HepG2 (cell line): ENCODE measurements at regions not wholly inside any gene's neighbourhood (a gene's known extent, or its start where the extent isn't known, plus 50 kb on each side); places are given as distances from the start of the nearest gene placed in this dataset.
A peak's percentile ranks its signal among the peaks of the same experiment; 100 is the strongest.

Source experiments
- BRCA1 ChIP-seq: sonication (generic); formaldehyde crosslinking; IDR thresholded peaks from 2 replicates; pipeline ENCODE4 v1.4.0; 2020; ENCODE audit warnings: missing genetic modification reagents
- GZF1 ChIP-seq: sonication (generic); formaldehyde crosslinking; IDR thresholded peaks from 2 replicates; pipeline ENCODE4 v1.5.1; 2020; ENCODE audit warnings: mild to moderate bottlenecking, missing genetic modification reagents
- JUN ChIP-seq: sonication (generic); formaldehyde crosslinking; IDR thresholded peaks from 2 replicates; pipeline ENCODE4 v1.4.0; 2020; ENCODE audit warnings: mild to moderate bottlenecking, missing genetic modification reagents
- MED1 ChIP-seq: sonication (generic); formaldehyde crosslinking; IDR thresholded peaks from 2 replicates; pipeline ENCODE4 v1.4.0; 2020; ENCODE audit warnings: missing genetic modification reagents
- NFYC ChIP-seq: IDR thresholded peaks from 2 replicates; pipeline ENCODE4 v1.6.1; 2016; ENCODE audit warnings: missing genetic modification reagents, missing compliant biosample characterization
- SP140L ChIP-seq: sonication (generic); formaldehyde crosslinking; IDR thresholded peaks from 2 replicates; pipeline ENCODE4 v1.4.0; 2020; ENCODE audit warnings: missing genetic modification reagents, borderline replicate concordance
- STAT5B ChIP-seq: sonication (generic); formaldehyde crosslinking; IDR thresholded peaks from 2 replicates; pipeline ENCODE4 v1.4.0; 2020; ENCODE audit warnings: missing genetic modification reagents
- XRCC5 ChIP-seq: fragments of 200-400 bp; formaldehyde crosslinking; optimal IDR thresholded peaks from 2 replicates; pipeline ENCODE3; 2017; ENCODE audit warnings: mild to moderate bottlenecking, low read length
- ZFP62 ChIP-seq: sonication (generic); formaldehyde crosslinking; IDR thresholded peaks from 2 replicates; pipeline ENCODE4 v1.4.0; 2020; ENCODE audit warnings: missing genetic modification reagents
- ZNF317 ChIP-seq: sonication (generic); formaldehyde crosslinking; IDR thresholded peaks from 2 replicates; pipeline ENCODE4 v1.5.0; 2020; ENCODE audit warnings: mild to moderate bottlenecking, missing genetic modification reagents
- ZNF382 ChIP-seq: sonication (generic); formaldehyde crosslinking; IDR thresholded peaks from 2 replicates; pipeline ENCODE4 v1.5.0; 2020; ENCODE audit warnings: missing genetic modification reagents, mild to moderate bottlenecking, borderline replicate concordance
- ZNF44 ChIP-seq: sonication (generic); formaldehyde crosslinking; IDR thresholded peaks from 2 replicates; pipeline ENCODE4 v1.5.1; 2020; ENCODE audit warnings: mild to moderate bottlenecking, missing genetic modification reagents
- ZNF713 ChIP-seq: sonication (generic); formaldehyde crosslinking; IDR thresholded peaks from 2 replicates; pipeline ENCODE4 v1.4.0; 2020; ENCODE audit warnings: mild to moderate bottlenecking, missing genetic modification reagents
- ZNF883 ChIP-seq: sonication (generic); formaldehyde crosslinking; IDR thresholded peaks from 2 replicates; pipeline ENCODE4 v1.5.1; 2020; ENCODE audit warnings: mild to moderate bottlenecking, missing genetic modification reagents; ENCODE audit errors: not compliant biosample characterization
- TF ChIP-seq, protein P1 (sequence below): sonication (generic); formaldehyde crosslinking; IDR thresholded peaks from 2 replicates; pipeline ENCODE4 v1.9.0; 2022; ENCODE audit warnings: low read depth, missing genetic modification reagents
- TF ChIP-seq, protein P2 (sequence below): sonication (generic); formaldehyde crosslinking; IDR thresholded peaks from 2 replicates; pipeline ENCODE4 v1.4.0; 2020; ENCODE audit warnings: missing genetic modification reagents
- TF ChIP-seq, protein P3 (sequence below): sonication (generic); formaldehyde crosslinking; IDR thresholded peaks from 2 replicates; pipeline ENCODE4 v1.8.1; 2022; ENCODE audit warnings: low read depth, mild to moderate bottlenecking, missing genetic modification reagents
- TF ChIP-seq, protein P4 (sequence below): conservative IDR thresholded peaks from 2 replicates; pipeline ENCODE4 v1.6.1; 2018; ENCODE audit warnings: missing genetic modification reagents

DNA sequence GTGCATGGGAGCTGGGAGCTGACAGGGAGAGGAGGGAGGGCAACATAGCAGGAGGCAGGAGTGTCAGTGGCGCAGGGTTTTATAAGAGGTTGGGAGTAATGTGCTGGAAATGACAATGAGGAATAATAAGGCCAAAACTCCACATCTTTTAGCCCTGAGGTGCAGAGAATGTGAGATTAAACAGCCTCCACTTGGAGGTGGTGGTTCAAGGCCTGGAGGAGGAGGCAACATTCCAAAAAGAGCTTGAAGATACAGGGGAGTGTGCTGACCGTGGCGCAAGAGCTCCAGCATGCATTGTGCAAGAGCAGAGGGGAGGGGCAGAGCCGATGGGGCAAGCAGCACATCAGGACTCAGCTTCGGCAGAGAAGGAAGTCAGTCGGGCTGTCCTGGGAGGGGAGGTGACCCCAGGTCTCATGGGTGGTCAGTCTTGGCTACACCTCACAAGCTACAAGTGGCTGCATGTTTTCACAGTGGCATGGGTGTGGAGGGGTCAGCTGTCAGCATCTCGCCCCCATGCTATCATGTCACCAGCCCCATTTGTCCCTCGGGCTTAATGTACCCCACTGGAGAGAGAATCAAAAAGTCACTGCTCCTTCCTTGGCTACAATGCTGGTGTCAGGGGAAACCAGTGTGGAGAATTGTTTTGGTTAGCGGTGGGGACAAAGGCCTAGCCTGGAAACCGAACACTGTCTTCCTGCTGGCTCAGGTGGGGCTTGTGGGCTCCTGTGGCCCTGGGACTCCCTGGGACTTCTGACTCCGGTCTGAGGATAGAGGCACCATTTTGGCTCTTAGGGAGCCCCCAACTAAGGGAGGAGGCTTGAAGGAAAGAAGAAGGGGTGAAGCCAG lies 208.0 kb downstream of the ZFP36L2 start (continued):
- TF ChIP-seq, protein P1, sequence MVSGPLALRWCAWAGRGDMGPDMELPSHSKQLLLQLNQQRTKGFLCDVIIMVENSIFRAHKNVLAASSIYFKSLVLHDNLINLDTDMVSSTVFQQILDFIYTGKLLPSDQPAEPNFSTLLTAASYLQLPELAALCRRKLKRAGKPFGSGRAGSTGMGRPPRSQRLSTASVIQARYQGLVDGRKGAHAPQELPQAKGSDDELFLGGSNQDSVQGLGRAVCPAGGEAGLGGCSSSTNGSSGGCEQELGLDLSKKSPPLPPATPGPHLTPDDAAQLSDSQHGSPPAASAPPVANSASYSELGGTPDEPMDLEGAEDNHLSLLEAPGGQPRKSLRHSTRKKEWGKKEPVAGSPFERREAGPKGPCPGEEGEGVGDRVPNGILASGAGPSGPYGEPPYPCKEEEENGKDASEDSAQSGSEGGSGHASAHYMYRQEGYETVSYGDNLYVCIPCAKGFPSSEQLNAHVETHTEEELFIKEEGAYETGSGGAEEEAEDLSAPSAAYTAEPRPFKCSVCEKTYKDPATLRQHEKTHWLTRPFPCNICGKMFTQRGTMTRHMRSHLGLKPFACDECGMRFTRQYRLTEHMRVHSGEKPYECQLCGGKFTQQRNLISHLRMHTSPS (CRISPR knock-in tag) = peak; percentile 77
- TF ChIP-seq ZNF44 (CRISPR knock-in tag) = no peak
- no peak for TF ChIP-seq ZNF317 (CRISPR knock-in tag)
- TF ChIP-seq BRCA1 (CRISPR knock-in tag) = no peak
- TF ChIP-seq JUN (CRISPR knock-in tag) = peak; percentile 80
- TF ChIP-seq STAT5B = no peak
- peak; percentile 78 for TF ChIP-seq XRCC5
- no peak for TF ChIP-seq ZFP62 (CRISPR knock-in tag)
- TF ChIP-seq ZNF713 (CRISPR knock-in tag) = peak; percentile 80; the same call in 1 of the 2 replicates
- peak; percentile 42 for TF ChIP-seq ZNF883
- 0 out of 2 replicates have a peak, but pooled peaks have one; percentile 62 for TF ChIP-seq GZF1
- TF ChIP-seq, protein P2, sequence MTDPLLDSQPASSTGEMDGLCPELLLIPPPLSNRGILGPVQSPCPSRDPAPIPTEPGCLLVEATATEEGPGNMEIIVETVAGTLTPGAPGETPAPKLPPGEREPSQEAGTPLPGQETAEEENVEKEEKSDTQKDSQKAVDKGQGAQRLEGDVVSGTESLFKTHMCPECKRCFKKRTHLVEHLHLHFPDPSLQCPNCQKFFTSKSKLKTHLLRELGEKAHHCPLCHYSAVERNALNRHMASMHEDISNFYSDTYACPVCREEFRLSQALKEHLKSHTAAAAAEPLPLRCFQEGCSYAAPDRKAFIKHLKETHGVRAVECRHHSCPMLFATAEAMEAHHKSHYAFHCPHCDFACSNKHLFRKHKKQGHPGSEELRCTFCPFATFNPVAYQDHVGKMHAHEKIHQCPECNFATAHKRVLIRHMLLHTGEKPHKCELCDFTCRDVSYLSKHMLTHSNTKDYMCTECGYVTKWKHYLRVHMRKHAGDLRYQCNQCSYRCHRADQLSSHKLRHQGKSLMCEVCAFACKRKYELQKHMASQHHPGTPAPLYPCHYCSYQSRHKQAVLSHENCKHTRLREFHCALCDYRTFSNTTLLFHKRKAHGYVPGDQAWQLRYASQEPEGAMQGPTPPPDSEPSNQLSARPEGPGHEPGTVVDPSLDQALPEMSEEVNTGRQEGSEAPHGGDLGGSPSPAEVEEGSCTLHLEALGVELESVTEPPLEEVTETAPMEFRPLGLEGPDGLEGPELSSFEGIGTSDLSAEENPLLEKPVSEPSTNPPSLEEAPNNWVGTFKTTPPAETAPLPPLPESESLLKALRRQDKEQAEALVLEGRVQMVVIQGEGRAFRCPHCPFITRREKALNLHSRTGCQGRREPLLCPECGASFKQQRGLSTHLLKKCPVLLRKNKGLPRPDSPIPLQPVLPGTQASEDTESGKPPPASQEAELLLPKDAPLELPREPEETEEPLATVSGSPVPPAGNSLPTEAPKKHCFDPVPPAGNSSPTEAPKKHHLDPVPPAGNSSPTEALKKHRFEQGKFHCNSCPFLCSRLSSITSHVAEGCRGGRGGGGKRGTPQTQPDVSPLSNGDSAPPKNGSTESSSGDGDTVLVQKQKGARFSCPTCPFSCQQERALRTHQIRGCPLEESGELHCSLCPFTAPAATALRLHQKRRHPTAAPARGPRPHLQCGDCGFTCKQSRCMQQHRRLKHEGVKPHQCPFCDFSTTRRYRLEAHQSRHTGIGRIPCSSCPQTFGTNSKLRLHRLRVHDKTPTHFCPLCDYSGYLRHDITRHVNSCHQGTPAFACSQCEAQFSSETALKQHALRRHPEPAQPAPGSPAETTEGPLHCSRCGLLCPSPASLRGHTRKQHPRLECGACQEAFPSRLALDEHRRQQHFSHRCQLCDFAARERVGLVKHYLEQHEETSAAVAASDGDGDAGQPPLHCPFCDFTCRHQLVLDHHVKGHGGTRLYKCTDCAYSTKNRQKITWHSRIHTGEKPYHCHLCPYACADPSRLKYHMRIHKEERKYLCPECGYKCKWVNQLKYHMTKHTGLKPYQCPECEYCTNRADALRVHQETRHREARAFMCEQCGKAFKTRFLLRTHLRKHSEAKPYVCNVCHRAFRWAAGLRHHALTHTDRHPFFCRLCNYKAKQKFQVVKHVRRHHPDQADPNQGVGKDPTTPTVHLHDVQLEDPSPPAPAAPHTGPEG = no peak
- TF ChIP-seq MED1 (CRISPR knock-in tag) = peak; percentile 87
- no peak for TF ChIP-seq NFYC (CRISPR knock-in tag)
- no peak for TF ChIP-seq ZNF382 (CRISPR knock-in tag)
- TF ChIP-seq, protein P3, sequence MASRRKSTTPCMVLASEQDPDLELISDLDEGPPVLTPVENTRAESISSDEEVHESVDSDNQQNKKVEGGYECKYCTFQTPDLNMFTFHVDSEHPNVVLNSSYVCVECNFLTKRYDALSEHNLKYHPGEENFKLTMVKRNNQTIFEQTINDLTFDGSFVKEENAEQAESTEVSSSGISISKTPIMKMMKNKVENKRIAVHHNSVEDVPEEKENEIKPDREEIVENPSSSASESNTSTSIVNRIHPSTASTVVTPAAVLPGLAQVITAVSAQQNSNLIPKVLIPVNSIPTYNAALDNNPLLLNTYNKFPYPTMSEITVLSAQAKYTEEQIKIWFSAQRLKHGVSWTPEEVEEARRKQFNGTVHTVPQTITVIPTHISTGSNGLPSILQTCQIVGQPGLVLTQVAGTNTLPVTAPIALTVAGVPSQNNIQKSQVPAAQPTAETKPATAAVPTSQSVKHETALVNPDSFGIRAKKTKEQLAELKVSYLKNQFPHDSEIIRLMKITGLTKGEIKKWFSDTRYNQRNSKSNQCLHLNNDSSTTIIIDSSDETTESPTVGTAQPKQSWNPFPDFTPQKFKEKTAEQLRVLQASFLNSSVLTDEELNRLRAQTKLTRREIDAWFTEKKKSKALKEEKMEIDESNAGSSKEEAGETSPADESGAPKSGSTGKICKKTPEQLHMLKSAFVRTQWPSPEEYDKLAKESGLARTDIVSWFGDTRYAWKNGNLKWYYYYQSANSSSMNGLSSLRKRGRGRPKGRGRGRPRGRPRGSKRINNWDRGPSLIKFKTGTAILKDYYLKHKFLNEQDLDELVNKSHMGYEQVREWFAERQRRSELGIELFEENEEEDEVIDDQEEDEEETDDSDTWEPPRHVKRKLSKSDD = peak; percentile 98; the same call in 1 of the 2 replicates
- TF ChIP-seq, protein P4, sequence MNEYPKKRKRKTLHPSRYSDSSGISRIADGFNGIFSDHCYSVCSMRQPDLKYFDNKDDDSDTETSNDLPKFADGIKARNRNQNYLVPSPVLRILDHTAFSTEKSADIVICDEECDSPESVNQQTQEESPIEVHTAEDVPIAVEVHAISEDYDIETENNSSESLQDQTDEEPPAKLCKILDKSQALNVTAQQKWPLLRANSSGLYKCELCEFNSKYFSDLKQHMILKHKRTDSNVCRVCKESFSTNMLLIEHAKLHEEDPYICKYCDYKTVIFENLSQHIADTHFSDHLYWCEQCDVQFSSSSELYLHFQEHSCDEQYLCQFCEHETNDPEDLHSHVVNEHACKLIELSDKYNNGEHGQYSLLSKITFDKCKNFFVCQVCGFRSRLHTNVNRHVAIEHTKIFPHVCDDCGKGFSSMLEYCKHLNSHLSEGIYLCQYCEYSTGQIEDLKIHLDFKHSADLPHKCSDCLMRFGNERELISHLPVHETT (CRISPR knock-in tag) = 0 out of 2 replicates have a peak, but pooled peaks have one; percentile 29
- no peak for TF ChIP-seq SP140L
